ENCODE measurements at regions not wholly inside any gene's neighbourhood (a gene's known extent, or its start where the extent isn't known, plus 50 kb on each side); places are given as distances from the start of the nearest gene placed in this dataset.

DNA sequence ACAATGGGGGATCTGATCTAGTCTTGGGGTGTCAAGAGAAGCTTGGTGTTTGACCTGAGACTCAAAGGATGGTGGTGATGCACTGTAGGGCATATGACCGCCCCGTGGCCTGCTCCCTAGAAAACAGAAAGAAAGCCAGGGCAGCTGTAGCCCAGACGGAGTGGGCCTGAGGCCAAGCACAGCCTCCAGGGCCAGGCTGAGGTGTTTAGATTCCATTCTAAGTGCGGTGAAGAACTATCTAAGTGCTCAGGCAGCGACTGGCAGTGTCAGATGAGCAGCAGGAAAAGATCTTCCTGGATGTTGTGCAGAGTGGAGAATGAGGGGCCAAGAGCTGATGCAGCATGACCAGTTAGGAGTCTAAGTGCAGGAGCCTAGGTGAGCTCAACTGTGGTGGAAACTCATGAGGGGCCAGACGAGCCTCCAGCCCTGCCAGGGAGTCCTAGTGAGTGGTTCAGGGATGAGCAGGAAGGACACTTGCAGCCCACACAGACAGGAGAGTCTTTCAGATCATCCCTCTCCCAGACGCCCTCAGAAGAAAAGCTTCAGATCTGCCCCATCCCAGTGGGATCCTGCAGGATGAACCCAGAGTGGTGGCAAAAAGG, 314.2 kb upstream of the CCL2 start:
- WGBS, 2 donors, result 54 to 78% methylated on average over 4 to 6 of the region's 7 CpGs
- TF ChIP-seq, protein P1, sequence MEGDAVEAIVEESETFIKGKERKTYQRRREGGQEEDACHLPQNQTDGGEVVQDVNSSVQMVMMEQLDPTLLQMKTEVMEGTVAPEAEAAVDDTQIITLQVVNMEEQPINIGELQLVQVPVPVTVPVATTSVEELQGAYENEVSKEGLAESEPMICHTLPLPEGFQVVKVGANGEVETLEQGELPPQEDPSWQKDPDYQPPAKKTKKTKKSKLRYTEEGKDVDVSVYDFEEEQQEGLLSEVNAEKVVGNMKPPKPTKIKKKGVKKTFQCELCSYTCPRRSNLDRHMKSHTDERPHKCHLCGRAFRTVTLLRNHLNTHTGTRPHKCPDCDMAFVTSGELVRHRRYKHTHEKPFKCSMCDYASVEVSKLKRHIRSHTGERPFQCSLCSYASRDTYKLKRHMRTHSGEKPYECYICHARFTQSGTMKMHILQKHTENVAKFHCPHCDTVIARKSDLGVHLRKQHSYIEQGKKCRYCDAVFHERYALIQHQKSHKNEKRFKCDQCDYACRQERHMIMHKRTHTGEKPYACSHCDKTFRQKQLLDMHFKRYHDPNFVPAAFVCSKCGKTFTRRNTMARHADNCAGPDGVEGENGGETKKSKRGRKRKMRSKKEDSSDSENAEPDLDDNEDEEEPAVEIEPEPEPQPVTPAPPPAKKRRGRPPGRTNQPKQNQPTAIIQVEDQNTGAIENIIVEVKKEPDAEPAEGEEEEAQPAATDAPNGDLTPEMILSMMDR (IDR thresholded peaks at IDR 0.05), result no peak
- Histone ChIP-seq H3K9me3 (no peaks in the 10 kb centered on the region), H3K27ac (no peak overlapping the region), H3K27me3 (peaks cover 0 to 12% (median 0%) of the 10 kb centered on the region in 4 donors), H3K36me3 (no peaks in the 10 kb centered on the region), H3K4me3 (no peak overlapping the region), H3K4me1 (peaks cover 0 to 20% (median 0%) of the 10 kb centered on the region in 3 donors)
- intact Hi-C loops (cut with DNase I), result no loop called here
- DNase-seq, result no peak

DNA sequence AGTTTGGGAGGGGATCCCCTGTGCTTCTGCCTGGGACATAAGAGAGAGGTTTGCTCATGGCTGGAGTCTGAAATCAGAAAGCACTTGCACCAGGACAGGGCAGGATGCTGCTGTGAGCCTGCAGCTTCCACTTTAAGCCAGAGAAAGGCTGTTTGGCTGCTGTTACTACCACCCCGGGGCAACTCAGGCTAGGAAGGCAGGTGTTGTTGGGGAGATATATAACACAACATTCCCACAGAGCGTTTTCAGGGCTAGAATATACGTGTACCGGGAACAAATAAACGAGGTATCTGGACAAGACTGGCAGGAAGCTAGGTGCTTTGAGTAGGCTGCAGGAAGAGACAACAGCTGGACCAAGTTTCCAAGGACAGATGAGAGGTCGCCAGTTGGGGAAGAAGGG, 313.3 kb upstream of the CCL2 start:
- Histone ChIP-seq H3K36me3 (no peaks in the 10 kb centered on the region), H3K4me3 (no peak overlapping the region), H3K9me3 (no peaks in the 10 kb centered on the region), H3K4me1 (peaks cover 0 to 20% (median 0%) of the 10 kb centered on the region in 3 donors), H3K27ac (no peak overlapping the region), H3K27me3 (peaks cover 0 to 15% (median 0%) of the 10 kb centered on the region in 4 donors)
- TF ChIP-seq, protein P1 (IDR thresholded peaks at IDR 0.05), result no peak
- TF ChIP-seq POLR2A (IDR thresholded peaks at IDR 0.05), result no peak
- no peak for DNase-seq
- WGBS, 2 donors, result 35 to 48% methylated on average over 6 of the region's 6 CpGs
- intact Hi-C loops (cut with DNase I), result no loop called here

DNA sequence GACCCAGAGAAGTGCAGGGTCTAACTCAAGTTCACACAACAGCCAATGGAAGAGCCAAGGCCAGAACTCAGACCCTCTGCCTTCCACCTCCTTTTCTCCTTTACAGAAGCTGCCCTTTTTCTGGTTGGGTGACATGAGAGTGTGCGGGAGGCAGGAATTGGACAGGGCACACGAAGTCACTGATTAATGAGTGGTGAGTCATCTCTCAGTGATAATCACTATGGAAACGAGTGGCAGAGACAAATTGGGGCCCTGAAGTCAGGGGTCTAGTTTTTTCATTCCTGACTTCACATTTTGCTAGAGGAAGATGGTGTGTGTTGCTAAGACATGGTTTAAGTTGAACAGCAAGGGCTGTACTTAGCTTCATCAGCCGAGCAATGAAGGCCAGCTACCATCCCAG, 312.7 kb upstream of the CCL2 start:
- TF ChIP-seq POLR2A (IDR thresholded peaks at IDR 0.05), result no peak
- TF ChIP-seq, protein P1 (IDR thresholded peaks at IDR 0.05), result no peak
- WGBS, 2 donors, result 29 to 40% methylated on average over 4 of the region's 4 CpGs
- DNase-seq, result no peak

GRCh38 chr17:33944412-33944811, 310.7 kb upstream of the CCL2 start:
- 58 to 63% methylated on average over 4 of the region's 4 CpGs for WGBS, 2 donors

More for the DNA sequence above, 312.7 kb upstream of the CCL2 start:
- Histone ChIP-seq H3K4me1 (peaks cover 0 to 20% (median 0%) of the 10 kb centered on the region in 3 donors), H3K27me3 (peaks cover 0 to 15% (median 0%) of the 10 kb centered on the region in 4 donors), H3K4me3 (no peak overlapping the region), H3K9me3 (no peaks in the 10 kb centered on the region), H3K36me3 (no peaks in the 10 kb centered on the region), H3K27ac (no peak overlapping the region)
- intact Hi-C loops (cut with DNase I), result no loop called here

DNA sequence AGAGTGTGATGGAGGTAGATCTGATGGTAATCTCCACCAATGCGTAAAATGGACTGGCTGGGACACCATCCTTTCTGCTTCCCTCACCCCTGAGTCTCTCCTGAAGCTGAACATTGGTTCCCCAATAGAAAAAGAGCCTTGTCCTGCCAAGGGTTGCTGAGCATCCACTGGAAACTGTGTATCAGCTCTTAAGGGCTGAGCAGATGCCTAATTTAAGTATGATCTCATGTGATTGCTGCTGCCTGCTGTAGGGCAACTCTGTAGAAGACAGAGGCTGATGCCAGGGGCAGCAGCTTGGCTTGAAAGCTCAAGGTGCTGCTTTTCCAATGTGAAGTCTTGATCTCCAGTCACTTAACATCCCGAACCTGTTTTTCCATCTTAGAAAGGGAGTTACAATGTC, 310.3 kb upstream of the CCL2 start:
- intact Hi-C loops (cut with DNase I), result no loop called here

More at GRCh38 chr17:33944412-33944811, 310.7 kb upstream of the CCL2 start:
- no peak overlapping the region for H3K27ac ChIP-seq
- no peak overlapping the region for H3K4me3 ChIP-seq
- no peaks in the 10 kb centered on the region for H3K36me3 ChIP-seq
- peaks cover 0 to 15% (median 0%) of the 10 kb centered on the region in 4 donors for H3K27me3 ChIP-seq
- TF ChIP-seq POLR2A (IDR thresholded peaks at IDR 0.05), result no peak
- TF ChIP-seq, protein P1 (IDR thresholded peaks at IDR 0.05), result no peak
- no peaks in the 10 kb centered on the region for H3K9me3 ChIP-seq
- DNase-seq, result no peak
- intact Hi-C loops (cut with DNase I), result no loop called here
- H3K4me1 ChIP-seq, result peaks cover 0 to 4% (median 0%) of the 10 kb centered on the region in 3 donors

More for the DNA sequence above, 310.3 kb upstream of the CCL2 start:
- no peaks in the 10 kb centered on the region for H3K4me1 ChIP-seq
- no peak for TF ChIP-seq POLR2A (IDR thresholded peaks at IDR 0.05)
- TF ChIP-seq, protein P1 (IDR thresholded peaks at IDR 0.05), result no peak
- no peaks in the 10 kb centered on the region for H3K36me3 ChIP-seq
- H3K27me3 ChIP-seq, result peaks cover 0 to 15% (median 0%) of the 10 kb centered on the region in 4 donors
- H3K27ac ChIP-seq, result no peak overlapping the region
- H3K9me3 ChIP-seq, result no peaks in the 10 kb centered on the region
- WGBS, 2 donors, result 79 to 85% methylated on average over 2 of the region's 2 CpGs
- DNase-seq, result no peak
- no peak overlapping the region for H3K4me3 ChIP-seq

Measured in esophagus squamous epithelium (tissue), 5 donors.